ENCODE measurements at regions not wholly inside any gene's neighbourhood (a gene's known extent, or its start where the extent isn't known, plus 50 kb on each side); places are given as distances from the start of the nearest gene placed in this dataset.

DNA sequence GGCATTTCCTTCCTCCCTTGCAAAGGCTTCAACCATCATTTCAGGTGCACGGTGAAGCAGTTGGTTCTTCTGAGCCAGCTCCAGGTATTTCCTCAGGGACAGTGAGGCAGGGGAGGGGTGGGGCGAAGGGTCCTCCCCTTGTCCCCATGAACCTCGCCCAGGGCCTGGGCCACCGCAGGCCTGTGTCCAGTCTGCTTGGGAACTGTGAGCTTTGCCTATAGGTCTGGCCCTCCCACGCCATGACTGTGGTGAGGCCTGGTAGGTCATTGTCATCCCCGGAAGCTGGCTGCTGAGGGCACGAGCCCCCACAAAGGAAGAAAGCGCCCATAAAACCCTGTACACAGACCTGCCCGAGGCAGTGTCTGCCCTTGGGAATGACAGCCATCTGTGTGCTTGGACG, 134.3 kb downstream of the ACKR3 start:
- H3K27ac ChIP-seq (ENCODE audit: low read depth, low read length), result no peak overlapping the region
- WGBS, 3 donors, result 85 to 88% (median 86%) methylated on average over 10 of the region's 10 CpGs

- H3K27ac ChIP-seq (ENCODE audit: low read depth, low read length), result no peak overlapping the region
- 89 to 92% (median 89%) methylated on average over 6 of the region's 6 CpGs for WGBS, 3 donors
These were observed 135.3 kb downstream of the ACKR3 start for GRCh38 chr2:236704887-236705286.

DNA sequence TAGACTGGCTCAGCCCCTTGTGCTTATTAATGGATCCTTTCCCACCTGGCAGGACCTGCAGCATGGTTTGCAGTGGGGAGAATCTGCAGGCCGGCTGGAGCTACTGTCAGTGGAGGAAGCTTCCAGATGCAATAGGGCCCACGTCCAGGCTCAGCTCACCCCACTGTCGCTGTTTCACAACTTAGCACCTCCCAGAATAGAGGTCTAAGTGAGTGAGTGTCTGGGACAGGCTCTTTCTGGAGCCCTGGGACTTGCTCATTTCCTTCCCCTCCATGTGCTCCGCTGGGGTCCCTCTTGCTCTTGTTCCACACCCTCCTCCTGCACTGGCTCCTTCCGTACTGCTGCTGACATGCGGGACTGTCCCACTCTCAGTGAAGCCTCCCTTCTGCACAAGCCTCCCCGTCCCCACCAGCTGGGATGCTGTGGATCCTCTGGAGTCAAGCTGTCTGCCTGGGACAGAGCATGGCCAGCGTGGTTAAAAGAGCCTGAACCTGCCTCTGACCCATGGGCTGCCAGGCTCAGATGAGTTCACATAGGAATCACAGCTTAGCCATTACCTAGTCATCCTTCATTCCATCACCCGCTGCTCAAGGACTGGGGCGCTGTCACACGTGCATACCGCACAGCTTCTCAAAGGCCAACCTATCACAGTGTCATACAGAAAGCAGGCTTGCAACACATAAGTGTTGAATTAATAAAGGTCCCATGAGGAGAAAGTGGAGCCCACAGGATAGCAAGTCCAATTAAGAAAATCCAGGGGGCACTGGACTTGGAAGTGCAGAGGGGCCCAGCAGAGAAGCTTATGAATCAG, 135.9 kb downstream of the ACKR3 start:
- H3K27ac ChIP-seq (ENCODE audit: low read depth, low read length), result no peak overlapping the region
- 59 to 86% (median 71%) methylated on average over 12 of the region's 12 CpGs for WGBS, 3 donors

DNA sequence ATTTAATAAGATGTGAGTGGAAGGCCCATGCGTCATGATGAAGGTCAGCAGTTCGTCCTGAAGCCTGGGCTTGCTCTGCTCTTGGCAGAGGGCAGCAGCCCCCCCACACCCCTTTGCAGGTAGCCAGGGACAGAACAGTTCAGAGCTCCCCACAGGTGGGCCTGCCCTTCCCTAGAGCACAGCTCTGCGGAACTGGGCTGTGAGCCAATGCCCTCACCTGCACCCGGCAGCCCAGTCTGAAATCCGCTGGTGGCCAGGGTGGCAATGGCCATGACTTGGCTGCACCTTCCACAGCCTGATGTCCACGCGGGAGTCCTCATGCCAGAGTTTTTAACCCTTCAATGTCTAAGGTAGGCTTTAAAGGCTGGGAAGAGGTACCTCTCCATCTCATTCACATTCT, 136.7 kb downstream of the ACKR3 start:
- H3K27ac ChIP-seq (ENCODE audit: low read depth, low read length), result no peak overlapping the region
- WGBS, 3 donors, result 30 to 87% (median 85%) methylated on average over 7 of the region's 7 CpGs

DNA sequence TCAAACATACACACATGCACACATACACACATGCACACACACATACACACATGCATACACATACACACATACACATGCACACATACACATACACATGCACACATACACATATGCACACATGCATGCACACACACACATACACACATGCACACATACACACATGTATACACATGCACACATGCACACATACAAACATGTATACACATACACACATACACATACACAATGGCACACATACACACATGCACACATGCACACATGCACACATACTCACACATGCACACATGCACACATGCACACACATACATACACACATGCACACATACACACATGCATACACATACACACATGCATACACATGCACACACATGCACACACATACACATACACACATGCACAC, 137.2 kb downstream of the ACKR3 start:
- H3K27ac ChIP-seq (ENCODE audit: low read depth, low read length), result no peak overlapping the region

DNA sequence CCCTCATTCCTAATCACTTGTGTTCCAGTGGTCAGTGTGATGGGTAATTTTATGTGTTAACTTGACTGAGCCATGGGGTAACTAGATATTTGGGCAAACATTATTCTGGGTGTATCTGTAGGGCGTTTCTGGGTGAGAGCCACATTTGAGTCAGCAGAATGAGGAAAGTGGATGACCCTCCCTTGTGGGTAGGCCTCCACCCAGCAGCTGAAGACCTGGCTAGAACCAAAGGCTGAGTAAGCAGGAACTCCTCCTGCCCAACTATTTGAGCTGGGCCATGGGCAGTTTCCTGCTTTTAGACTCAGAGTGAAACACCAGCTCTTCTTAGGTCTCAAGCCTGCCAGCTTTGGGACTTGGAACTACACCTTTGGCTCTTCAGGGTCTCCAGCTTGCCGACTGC, 141.8 kb downstream of the ACKR3 start:
- no peak overlapping the region for H3K27ac ChIP-seq (ENCODE audit: low read depth, low read length)
- 58 to 83% (median 72%) methylated on average over 2 of the region's 2 CpGs for WGBS, 3 donors

DNA sequence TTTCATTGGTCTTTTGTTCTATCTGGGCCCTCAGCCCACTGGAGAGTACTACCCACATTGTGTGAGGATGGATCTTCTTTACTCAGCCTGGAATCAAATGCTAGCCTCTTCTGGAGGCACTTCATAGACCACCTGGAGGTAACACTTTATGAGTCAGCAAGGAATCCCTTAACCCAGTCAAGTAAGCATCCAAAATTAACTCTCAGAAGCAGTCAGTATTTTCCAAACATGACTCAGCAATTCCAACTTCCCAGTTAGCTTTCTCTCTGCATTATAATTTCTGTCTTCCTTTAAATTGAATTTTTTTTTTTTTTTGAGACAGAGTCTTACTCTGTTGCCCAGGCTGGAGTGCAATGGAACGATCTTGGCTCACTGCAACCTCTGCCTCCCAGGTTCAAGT, 142.7 kb downstream of the ACKR3 start:
- 64 to 100% (median 71%) methylated on average over 1 of the region's 1 CpG for WGBS, 3 donors
- H3K27ac ChIP-seq (ENCODE audit: low read depth, low read length), result no peak overlapping the region

GRCh38 chr2:236712961-236713673, 143.5 kb downstream of the ACKR3 start:
- H3K27ac ChIP-seq (ENCODE audit: low read depth, low read length), result no peak overlapping the region
- 68 to 85% (median 82%) methylated on average over 8 of the region's 8 CpGs for WGBS, 3 donors

- 69 to 75% (median 73%) methylated on average over 5 of the region's 5 CpGs for WGBS, 3 donors
- H3K27ac ChIP-seq (ENCODE audit: low read depth, low read length), result no peak overlapping the region
These were observed 144.5 kb downstream of the ACKR3 start for GRCh38 chr2:236714080-236714479.

GRCh38 chr2:236715077-236715476, 145.5 kb downstream of the ACKR3 start:
- 32 to 64% (median 37%) methylated on average over 10 of the region's 10 CpGs for WGBS, 3 donors
- H3K27ac ChIP-seq (ENCODE audit: low read depth, low read length), result no peak overlapping the region

GRCh38 chr2:236715491-236715961, 145.9 kb downstream of the ACKR3 start:
- H3K27ac ChIP-seq (ENCODE audit: low read depth, low read length), result no peak overlapping the region
- WGBS, 3 donors, result 32 to 43% (median 37%) methylated on average over 16 of the region's 16 CpGs

DNA sequence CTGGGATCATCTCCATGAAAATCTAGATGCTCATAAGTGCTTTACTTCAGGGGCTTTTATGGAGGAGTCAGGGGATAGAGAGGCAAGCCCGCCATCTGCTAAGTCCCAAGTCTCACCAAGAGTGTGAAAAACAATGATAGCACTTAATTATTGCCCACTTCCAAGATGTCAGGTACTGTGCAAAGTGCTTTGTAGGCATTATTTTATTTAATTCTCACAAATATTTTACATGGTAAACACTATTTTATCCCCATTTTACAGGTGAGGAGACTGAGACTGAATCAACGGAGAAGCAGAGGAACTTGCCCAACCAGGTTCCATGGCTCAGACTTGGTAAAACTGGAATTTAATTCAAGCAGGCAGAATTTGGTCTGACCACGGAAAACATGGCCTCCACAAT, 147.5 kb downstream of the ACKR3 start:
- 96 to 97% (median 96%) methylated on average over 3 of the region's 3 CpGs for WGBS, 3 donors
- H3K27ac ChIP-seq (ENCODE audit: low read depth, low read length), result no peak overlapping the region

- no peak overlapping the region for H3K27ac ChIP-seq (ENCODE audit: low read depth, low read length)
- WGBS, 3 donors, result 65 to 79% (median 68%) methylated on average over 6 of the region's 6 CpGs
These were observed 148.1 kb downstream of the ACKR3 start for GRCh38 chr2:236717729-236718128.

DNA sequence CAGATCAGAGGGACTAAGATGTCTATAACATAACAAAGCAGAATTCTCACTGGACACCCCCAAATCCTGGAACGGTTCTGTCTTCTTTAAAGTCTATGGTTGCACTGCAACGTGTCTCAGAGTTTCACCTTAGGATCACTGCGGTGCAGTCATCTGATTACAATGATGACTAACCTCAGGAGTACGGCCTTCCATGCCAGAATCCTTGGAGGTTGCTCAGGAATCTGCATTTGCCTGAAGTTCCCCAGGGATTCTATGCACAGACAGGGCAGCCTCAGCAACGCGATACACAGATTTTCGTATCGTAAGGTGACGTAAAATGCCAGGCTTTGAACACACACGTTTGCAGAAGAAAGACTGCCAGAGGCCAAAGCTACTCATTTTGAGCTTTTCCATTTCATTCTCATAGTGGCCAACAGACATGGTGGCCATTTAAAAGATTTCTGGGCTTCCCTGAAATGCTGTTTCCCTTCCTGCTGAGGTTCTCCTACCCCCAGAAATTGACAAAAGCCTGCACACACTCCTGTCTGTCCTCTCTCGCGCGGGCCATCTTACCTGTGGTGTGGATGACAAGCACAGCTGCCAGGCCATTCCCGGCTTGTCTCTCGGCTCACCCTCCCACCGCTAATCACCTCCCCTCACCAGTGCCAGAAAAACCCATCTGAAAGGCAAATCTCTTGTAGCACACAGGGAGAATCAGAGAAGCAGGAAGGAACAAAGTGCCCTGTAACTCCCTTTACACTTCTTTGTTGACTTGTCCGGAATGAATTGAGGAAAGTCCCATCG, 148.8 kb downstream of the ACKR3 start:
- no peak overlapping the region for H3K27ac ChIP-seq (ENCODE audit: low read depth, low read length)
- WGBS, 3 donors, result 89 to 90% (median 90%) methylated on average over 18 of the region's 18 CpGs

DNA sequence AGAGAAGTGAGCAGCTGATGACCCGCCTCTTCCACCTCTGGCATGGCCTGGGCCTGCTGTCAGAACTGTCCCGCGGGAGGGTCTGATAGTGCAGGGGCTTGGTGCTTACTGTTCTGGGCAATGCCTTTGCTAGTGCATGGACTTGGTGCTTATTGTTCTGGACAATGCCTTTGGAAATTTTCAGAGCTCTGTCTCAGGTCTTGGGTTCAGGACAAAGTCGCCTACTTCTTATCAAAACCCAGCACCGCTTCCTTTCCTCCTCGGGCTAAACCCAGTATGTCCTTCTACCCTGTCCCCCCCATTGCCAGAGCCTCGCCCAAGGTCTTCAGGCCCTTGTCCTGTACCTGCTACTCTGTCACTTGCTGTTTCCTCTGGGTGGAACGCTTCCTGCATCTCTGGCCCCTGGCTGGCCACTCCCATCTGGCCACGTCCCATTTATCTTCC, 149.6 kb downstream of the ACKR3 start:
- no peak overlapping the region for H3K27ac ChIP-seq (ENCODE audit: low read depth, low read length)
- WGBS, 3 donors, result 73 to 83% (median 76%) methylated on average over 9 of the region's 9 CpGs

- 80 to 82% (median 81%) methylated on average over 15 of the region's 15 CpGs for WGBS, 3 donors
- no peak overlapping the region for H3K27ac ChIP-seq (ENCODE audit: low read depth, low read length)
These were observed 151.4 kb downstream of the ACKR3 start for GRCh38 chr2:236720974-236721540.

DNA sequence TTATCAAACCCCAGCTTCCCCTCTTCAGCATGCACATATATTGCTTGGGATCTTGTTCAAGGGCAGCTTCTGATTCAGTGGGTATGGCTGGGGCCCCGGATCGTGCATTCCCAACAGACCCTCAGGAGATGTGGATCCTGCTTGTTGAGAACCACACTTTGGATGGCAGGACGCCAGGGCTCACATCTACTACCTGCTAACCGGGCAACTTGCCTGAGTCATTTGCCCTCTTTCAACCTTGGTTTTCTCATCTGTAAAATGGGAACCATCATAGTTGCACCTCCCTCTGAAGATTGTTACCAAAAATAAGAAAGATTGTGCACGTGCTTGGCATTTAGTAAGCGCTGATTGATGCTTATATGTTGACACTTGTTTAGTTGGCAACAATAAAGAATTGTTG, 154.6 kb downstream of the ACKR3 start:
- 90 to 95% (median 91%) methylated on average over 6 of the region's 6 CpGs for WGBS, 3 donors
- no peak overlapping the region for H3K27ac ChIP-seq (ENCODE audit: low read depth, low read length)

DNA sequence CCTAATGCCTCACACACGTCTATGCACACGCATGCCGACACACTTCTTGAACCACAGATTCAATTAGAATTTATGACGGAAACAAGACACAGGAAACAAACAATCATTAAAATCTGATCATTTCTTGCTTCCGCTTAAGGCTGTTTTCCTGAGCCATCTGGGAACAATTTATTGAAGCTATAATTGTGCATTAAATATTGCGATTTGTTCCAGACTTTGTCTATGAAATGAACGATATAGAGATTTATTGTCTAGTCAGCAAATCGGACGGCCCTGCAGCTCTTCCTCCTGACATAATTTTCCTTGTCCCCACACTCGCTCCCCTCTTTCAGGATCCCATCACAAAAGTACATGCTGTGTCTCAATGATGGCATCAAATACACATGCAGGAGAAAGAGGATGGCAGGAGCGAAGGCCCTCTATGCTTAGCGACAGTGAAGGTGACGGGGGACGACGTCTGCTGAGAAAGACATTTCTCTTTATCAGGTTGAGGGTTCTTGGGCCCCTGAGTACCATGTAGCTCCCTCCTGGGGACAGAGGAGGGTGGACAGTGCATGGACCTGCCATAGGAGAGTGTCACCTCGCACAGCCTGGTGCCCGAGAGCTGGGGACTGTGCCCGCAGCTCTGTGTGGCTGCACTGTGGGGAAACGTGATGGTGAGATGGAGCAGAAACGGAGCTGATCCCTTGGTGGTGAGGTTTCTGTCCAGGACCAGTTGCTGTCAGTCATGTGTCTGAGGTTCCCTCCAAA, 157.3 kb downstream of the ACKR3 start:
- H3K27ac ChIP-seq (ENCODE audit: low read depth, low read length), result no peak overlapping the region
- 90 to 92% (median 91%) methylated on average over 20 of the region's 20 CpGs for WGBS, 3 donors
